H1 (cell line): ENCODE measurements at regions not wholly inside any gene's neighbourhood (a gene's known extent, or its start where the extent isn't known, plus 50 kb on each side); places are given as distances from the start of the nearest gene placed in this dataset.

Source experiments
- CHD2 ChIP-seq: IDR thresholded peaks from 2 replicates; pipeline ENCODE4 v1.6.1; 2012; ENCODE audit warnings: low read length, improper control_type of control experiment
- EZH2 ChIP-seq: fragments of 200-600 bp; sonication (generic); IDR thresholded peaks from 2 replicates; pipeline ENCODE4 v1.7.1; 2012; ENCODE audit warnings: low read depth, mild to moderate bottlenecking, moderate library complexity, low read length, inconsistent platforms; ENCODE audit not compliant: severe bottlenecking
- GTF2F1 ChIP-seq: IDR thresholded peaks from 2 replicates; pipeline ENCODE4 v1.6.1; 2012; ENCODE audit warnings: low read depth, low read length, improper control_type of control experiment, borderline replicate concordance
- HDAC2 ChIP-seq, 2 experiments: fragments of 300-600 bp in 1 of 2; sonication (generic) in 1 of 2; IDR thresholded peaks; 2 replicates each; pipeline ENCODE4 v1.6.1; 2011 to 2012; ENCODE audit warnings: low read depth in 2 of 2, low read length in 2 of 2, mild to moderate bottlenecking in 2 of 2, moderate library complexity in 2 of 2, borderline replicate concordance in 1 of 2, inconsistent platforms in 1 of 2
- KDM5A ChIP-seq: fragments of 200-600 bp; IDR thresholded peaks from 2 replicates; pipeline ENCODE4 v1.7.1; 2012; ENCODE audit warnings: mild to moderate bottlenecking, low read length, inconsistent platforms, mixed read lengths
- TEAD4 ChIP-seq: IDR thresholded peaks from 2 replicates; pipeline ENCODE4 v1.6.1; 2012; ENCODE audit warnings: low read depth, low read length, inconsistent platforms, mixed read lengths

GRCh38 chr11:93253111-93253510 lies 55.3 kb upstream of the SLC36A4 start (continued):
- TF ChIP-seq KDM5A (no peak), HDAC2 (IDR thresholded peaks at IDR 0.05; ENCODE audit: borderline replicate concordance in 1 of 2, low read depth in 2 of 2, low read length in 2 of 2) (no peak), GTF2F1 (no peak), EZH2 (no peak), CHD2 (no peak), TEAD4 (no peak)
- TF ChIP-seq, all 59 proteins: peak for 0
